ENCODE measurements at regions not wholly inside any gene's neighbourhood (a gene's known extent, or its start where the extent isn't known, plus 50 kb on each side); places are given as distances from the start of the nearest gene placed in this dataset.

DNA sequence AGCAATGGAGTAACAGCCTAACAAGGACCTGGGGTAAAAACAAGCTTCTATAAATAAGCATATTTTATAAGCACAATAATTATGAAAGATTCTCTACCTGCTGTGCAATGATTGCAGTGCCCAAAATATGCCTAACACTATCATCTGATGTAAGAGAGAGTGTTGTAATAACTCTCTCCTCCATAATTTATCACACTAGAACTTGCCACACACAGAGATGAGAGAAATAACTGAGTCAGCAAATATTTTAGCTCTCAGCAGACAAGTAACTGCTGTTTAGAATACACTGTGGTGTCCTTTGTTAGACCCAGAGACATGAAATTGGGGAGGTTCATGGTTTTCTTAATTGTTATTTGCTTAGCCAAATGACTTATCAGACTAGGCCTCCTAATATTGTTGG is 105.3 kb upstream of the ACP3 start:
- TF ChIP-seq, protein P1, sequence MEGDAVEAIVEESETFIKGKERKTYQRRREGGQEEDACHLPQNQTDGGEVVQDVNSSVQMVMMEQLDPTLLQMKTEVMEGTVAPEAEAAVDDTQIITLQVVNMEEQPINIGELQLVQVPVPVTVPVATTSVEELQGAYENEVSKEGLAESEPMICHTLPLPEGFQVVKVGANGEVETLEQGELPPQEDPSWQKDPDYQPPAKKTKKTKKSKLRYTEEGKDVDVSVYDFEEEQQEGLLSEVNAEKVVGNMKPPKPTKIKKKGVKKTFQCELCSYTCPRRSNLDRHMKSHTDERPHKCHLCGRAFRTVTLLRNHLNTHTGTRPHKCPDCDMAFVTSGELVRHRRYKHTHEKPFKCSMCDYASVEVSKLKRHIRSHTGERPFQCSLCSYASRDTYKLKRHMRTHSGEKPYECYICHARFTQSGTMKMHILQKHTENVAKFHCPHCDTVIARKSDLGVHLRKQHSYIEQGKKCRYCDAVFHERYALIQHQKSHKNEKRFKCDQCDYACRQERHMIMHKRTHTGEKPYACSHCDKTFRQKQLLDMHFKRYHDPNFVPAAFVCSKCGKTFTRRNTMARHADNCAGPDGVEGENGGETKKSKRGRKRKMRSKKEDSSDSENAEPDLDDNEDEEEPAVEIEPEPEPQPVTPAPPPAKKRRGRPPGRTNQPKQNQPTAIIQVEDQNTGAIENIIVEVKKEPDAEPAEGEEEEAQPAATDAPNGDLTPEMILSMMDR (IDR thresholded peaks at IDR 0.05 in 4 of 5, conservative IDR thresholded peaks at IDR 0.05 in 1 of 5), result no peak
- no peak for TF ChIP-seq POLR2A (IDR thresholded peaks at IDR 0.05)
